Adipose tissue (tissue), 3 donors: ENCODE measurements at regions not wholly inside any gene's neighbourhood (a gene's known extent, or its start where the extent isn't known, plus 50 kb on each side); places are given as distances from the start of the nearest gene placed in this dataset.
"Not testable (repeated sequence)": the region's sequence is repeated elsewhere in the genome, so short reads cannot be mapped to it uniquely, and the experiment has no call there.

Experiments used
- H3K27ac ChIP-seq: one replicate; pipeline ENCODE4 v1.5.1; 2013; ENCODE audit warnings: low read depth, low read length
- WGBS, 3 donors: extraction: QIAGEN DNeasy Blood & Tissue Kit; methylation state at CpG; one replicate each; pipeline ENCODE4 v1.1.7; 2013; 5-methylcytosine and 5-hydroxymethylcytosine counted together
- donor health status: healthy with polysubstance abuse.
- donor health status: Bipolar disorder and iron deficiency.
- donor health status: healthy.

DNA sequence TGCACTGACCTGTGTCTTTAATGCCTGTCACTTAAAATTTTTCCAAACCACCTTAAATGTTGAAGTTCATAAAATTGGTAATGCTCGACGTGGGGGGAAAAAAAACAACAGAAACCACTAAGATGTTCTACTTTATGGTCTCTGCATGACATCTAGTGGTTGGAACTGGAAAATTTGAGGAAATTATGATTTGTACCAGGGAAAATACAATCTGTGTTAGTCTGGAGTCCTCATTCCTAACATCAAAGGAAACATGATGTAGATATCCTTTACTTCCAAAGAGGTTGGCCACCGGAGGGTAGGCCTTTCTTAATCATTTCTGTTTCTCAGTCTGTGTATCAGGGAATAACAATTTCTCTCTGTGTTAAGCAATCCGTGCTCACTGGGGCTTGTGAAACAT, 941.0 kb downstream of the LTN1 start:
- 16 to 18% (median 17%) methylated on average over 4 of the region's 4 CpGs for WGBS, 3 donors

DNA sequence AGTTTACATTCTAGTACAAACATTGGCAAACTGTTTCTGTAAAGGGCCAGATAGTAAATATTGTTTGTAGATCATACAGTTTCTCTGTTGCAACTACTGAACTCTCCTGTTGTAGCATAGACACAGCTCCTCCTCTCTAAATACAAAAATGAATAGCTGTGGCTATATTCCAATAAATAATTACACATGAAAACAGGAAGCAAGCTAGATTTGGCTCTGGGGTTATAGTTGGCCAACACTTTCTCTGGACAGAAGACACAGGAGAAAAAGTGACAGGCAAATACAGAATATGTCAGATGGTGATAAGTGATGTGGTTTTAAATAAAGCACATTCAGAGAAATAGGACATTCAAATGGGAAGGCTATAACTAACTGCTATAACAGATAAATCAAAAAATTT, 957.0 kb downstream of the LTN1 start:
- H3K27ac ChIP-seq = not testable (repeated sequence)

More for the DNA sequence above, 941.0 kb downstream of the LTN1 start:
- H3K27ac ChIP-seq = not testable (repeated sequence)

DNA sequence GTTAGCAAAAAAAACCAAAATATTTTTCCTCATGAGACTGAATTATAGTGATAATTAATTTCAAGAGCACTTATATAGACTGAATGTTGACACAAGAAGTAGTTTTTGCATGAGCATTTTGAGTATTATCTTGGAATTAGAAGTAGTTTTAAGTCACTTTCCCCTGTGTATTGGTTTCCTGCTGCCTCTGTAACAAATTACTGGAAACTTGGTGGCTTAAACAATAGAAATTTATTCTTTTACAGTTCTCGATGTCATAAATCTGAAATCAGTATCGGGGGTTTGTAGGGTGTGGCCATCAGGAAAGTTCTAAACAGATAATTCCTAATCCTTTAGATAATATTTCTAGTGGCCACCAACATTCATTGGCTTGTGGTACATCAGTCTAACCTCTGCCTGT, 957.8 kb downstream of the LTN1 start:
- not testable (repeated sequence) for H3K27ac ChIP-seq
- WGBS, 3 donors = 26 to 78% (median 57%) methylated on average over 2 of the region's 2 CpGs

DNA sequence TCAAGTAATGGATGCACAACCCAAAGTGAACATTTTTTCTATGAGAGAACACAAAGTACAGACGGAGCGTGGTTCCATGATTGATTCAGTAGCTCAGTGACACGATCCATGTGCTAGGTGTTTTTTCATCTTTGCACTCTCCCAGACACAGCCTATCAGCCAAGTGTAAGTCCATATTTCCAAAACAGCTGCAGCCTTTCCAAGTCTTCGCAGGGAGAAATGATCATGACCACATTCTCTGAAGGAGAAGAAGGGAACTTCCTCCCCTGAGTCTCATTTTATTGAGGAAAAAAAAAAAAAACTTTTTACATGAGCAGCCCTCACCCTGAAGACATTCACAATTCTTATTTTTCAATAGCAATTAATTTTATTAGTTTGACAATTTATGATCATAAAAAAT, 958.3 kb downstream of the LTN1 start:
- 46 to 80% (median 64%) methylated on average over 4 of the region's 4 CpGs for WGBS, 3 donors
- not testable (repeated sequence) for H3K27ac ChIP-seq

DNA sequence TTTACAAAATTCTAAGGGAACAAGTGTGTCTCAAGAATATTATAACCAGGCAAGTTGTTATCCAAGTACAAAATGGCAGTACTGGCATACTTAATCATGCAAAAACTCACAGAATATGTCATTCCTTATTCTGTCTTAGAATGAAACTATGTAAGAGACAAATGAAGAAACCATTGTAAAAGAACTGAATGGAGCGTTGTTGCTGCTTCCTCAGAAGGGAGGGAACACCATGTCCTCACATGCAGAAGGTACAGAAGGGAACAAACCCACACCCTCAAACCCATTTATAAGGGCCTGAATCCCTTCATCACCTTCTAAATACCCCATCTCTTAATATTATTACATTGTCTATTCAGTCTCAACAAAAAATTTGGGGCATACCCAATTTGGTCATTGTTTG, 960.0 kb downstream of the LTN1 start:
- not testable (repeated sequence) for H3K27ac ChIP-seq
- WGBS, 3 donors = 88 to 97% (median 93%) methylated on average over 1 of the region's 1 CpG

DNA sequence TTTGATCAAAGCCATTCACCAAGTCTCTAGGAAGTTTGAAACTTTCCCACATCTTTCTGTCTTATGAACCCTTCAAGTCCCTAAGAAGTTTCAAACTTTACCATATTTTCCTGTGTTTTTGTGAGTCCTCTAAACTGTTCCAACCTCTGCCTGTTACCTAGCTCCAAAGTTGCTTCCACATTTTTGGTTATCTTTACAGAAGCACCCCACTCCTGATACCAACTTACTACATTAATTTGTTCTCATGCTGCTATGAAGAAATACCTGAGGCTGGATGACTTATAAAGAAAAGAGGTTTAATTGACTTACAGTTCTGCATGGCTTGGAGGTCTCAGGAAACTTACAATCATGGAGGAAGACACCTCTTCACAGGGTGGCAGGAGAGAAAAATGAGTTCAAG, 961.6 kb downstream of the LTN1 start:
- H3K27ac ChIP-seq = not testable (repeated sequence)

DNA sequence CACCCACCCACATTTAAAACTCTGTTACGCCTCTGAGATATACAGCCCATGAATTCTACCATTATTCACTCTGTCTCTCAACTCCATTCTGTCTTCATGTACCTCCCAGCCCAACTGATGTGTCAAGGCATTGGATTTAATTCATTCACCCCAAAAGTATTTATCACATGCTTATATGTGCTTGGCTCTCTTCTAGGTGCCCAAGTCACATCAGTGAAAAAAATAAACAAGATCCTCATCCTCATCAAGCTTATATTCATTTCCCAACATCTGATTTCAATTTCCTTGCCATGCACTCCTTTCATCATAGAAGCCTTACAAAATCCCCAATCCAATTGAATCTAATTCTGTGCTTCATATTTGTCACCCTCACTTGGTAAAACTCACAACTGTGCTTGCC, 967.6 kb downstream of the LTN1 start:
- WGBS, 3 donors = 100% methylated on average over 1 of the region's 1 CpG
- H3K27ac ChIP-seq = no peak overlapping the region

DNA sequence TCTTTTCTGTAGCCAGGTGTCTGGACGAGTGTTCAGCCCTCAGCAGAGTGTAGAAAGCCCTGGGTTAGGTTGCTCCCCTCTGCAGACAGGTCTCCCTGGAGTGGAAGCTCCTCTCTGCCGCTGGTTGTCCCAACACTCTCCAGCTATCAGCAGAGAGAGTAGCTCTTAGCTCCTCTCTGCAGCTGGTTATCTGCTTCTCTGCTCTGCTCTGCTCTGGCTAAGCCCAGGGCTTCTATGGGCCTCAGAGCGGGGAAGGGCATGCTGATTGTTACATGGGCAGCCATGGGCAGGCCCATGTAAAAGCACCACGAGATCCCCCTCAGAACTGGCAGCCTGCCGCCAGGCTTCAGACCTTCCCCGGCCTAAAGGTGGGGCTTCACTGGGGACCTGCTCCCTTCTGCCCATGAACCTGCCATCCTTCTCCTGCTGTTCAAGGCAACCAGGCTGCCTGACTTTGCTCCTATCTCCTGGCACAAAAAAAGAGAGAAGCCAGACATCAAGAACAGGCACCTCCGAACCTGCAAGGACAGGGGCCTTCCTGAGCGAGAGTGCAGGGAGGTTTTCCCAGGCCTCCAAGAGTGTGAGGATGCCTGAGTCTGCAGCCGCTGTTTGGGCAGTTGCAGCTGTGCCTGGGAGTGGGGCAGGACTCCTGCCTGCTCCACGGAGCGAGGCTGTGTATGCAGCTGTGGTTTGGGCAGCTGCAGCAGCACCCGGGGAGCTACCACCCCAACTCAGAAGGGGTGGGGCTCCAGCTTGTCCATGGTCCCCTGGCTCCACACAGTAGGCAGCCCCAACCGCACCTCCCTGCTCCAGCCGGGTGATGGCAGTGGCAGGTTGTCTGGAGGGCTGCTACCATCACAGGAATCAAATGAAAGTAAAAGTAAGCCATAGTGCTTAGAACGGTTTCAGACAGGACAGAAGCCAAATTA, 973.7 kb downstream of the LTN1 start:
- WGBS, 3 donors = 76 to 86% (median 84%) methylated on average over 14 to 15 of the region's 15 CpGs
- H3K27ac ChIP-seq = no peak overlapping the region

DNA sequence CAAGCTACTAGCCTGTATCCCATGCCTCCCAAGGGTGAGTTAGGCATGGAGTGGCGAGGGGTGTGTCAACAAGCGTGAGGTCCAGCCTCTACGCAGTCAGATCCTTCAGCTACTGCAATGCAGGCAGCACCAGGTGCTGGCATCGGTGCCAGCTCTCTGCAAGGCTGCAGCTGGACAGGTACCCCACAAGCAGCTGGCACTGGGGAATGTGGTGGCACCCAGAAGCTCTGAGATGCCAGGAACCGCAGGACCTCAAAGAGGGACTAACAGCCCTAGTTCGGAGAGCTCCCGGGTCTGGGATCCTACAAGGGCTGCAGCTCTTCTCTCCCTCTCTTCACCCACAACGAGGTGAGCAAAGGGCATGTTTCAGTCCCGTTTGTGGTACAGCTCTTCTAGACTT, 974.5 kb downstream of the LTN1 start:
- WGBS, 3 donors = 88 to 95% (median 95%) methylated on average over 9 of the region's 9 CpGs
- H3K27ac ChIP-seq = no peak overlapping the region

DNA sequence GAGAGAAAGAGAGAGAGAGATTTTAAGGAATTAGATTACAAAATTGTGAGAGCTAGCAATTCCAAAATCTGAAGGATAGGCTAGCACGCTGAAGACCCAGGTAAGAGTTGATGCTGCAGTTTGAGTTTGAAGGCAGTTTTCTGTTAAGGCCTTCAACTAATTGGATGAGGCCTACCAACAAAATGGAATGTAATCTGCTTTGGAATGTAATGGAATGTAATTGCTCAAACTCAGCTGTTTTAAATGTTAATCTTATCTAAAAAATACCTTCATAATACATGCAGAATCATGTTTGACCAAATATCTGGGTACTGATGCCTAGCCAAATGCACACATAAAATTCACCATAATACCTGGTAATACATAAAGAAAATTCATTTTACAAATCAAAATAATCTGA, 976.1 kb downstream of the LTN1 start:
- 87 to 89% (median 89%) methylated on average over 1 of the region's 1 CpG for WGBS, 3 donors
- H3K27ac ChIP-seq = no peak overlapping the region

DNA sequence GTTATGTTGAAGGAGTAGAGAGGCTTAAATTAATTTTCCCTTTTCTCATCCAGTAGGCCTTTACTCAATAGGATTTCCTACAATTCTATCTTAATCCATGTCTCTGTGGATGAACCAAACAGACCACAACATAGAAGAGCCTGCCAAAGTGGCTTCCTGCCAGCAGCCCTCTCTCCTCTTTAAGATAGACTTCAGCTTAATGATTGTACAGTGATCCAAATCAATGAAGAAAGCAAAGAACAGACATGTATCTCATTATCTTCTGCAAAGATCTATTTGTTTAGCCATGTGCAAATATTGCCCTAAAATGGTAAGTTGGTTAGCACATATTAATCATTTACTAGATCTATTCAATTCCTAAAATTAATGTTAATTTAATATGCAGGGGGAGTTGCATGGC, 979.6 kb downstream of the LTN1 start:
- not testable (repeated sequence) for H3K27ac ChIP-seq

DNA sequence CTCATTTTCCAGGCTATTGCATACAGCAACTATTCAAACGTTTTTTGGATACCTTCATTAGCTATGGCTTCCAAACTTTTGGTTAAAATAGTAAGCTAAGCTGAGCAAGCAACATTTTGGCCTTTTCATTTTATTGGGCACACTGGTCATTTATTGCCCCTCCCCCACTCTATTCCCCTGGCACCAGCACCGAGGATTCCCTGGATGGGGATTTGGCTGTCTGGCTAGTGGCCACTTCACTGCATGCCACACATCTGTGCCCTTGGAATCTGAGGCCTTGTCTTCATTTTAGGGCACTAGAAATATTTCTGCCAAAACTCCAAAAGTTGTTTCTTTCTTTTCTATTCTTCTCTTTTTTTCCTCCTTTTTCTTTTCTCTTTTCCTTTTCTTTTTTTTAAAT, 980.7 kb downstream of the LTN1 start:
- 24 to 42% (median 29%) methylated on average over 1 to 2 of the region's 2 CpGs for WGBS, 3 donors
- not testable (repeated sequence) for H3K27ac ChIP-seq

DNA sequence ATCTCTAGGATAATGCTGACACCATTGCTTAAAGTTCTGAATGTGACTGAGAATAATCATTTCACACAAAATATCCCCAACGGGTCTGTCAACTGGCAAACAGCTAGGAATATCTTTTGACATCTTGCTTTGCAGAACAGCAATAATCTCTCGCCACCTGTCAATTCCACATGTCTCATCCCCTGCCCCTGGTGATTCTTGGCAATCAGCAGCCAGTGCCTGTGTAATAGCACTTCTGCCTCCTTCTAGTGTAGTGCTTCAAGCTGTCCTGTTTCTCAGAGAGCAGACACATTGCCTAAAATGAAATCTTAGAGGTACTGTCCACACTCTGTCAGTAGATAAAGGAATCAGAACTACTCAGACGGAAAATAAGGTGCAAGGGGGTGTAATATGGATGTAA, 984.4 kb downstream of the LTN1 start:
- not testable (repeated sequence) for H3K27ac ChIP-seq
- 50 to 83% (median 77%) methylated on average over 3 of the region's 3 CpGs for WGBS, 3 donors

DNA sequence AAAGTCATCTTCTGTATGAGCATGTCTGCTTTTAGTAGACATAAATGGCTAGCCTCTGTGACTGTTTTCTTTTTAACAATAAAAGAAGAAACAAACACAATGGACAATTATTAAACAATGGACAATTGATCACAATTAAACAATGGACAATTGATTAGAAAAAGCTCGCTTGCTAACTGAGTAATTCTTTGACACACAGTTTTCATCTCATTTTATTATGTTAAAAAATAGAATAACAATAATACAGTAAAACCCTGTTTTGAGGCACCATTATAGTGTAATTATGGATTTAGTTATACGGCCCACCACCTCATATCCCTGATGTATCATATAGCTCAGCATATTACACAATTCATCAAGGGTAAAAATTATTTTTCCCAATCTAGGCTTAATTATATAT, 989.0 kb downstream of the LTN1 start:
- H3K27ac ChIP-seq = not testable (repeated sequence)
- WGBS, 3 donors = 88 to 97% (median 92%) methylated on average over 2 of the region's 2 CpGs

DNA sequence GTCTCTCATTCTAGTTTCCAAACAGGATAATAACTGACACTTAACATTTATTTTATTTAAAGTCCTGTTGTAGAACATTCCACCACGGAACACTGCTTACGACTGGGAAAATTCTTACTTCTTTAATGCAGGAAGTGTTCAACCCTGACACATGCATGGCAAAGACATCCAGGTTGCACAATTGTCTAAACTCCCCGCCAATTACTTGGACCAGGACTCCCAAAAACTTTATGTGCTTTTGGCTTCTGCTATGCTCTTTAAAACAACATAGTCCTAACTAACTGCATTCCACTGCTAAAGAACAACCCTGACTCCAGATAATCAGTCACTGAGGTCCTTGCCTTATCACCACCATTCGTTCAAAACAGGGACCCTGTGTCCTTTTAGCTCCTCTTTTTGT, 995.8 kb downstream of the LTN1 start:
- 47 to 73% (median 60%) methylated on average over 4 of the region's 4 CpGs for WGBS, 3 donors
- not testable (repeated sequence) for H3K27ac ChIP-seq

DNA sequence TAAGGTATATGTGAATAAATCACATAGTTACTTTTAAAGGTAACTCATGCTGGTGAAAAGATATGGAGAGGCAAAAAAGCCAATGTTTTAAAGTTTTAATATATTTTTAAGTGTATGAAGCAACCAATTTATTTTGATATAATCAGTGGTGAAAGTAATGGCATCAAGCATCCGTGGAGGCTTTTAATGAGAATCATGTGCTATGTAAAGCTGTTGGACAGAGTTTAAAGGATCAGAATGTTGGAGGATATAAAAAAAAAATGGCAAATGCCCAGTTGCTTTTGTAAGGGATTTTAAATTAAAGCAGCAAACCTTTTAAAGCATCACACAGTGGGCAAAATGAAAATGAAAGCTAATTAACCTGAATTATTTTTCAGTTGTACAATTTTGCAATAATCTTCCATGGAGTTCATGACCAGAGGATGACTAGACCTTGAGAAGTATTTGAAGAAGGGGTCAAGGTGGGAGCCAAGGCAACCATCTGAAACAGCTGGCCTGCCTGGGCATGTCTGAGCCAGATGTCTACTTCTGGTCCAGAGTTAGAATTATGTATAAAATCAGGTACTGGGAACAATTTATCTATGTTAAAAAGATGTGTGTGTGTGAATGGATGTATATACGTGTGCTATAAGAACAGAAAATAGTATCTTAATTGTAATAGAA, 1007.9 kb downstream of the LTN1 start:
- WGBS, 3 donors = 63 to 70% (median 69%) methylated on average over 2 of the region's 2 CpGs
- not testable (repeated sequence) for H3K27ac ChIP-seq

DNA sequence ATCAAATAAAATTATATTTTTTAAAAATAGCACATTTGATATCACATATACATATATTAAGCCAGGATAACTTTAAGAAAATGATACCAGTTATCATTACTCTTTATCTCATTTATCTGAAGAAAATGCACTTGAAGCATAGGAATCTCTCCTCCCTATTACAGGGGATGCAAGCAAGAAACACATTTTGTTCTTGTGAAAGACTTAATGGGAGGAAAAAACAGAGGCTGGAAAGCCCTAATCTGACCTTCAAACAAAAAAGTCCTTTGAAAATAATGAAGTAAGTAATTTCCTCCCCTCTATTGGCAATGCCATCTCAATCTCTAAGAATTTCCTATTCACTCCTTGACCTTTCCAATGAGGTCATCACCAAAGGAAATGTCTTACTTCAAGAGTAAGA, 1012.6 kb upstream of the ADAMTS5 start:
- H3K27ac ChIP-seq = not testable (repeated sequence)

DNA sequence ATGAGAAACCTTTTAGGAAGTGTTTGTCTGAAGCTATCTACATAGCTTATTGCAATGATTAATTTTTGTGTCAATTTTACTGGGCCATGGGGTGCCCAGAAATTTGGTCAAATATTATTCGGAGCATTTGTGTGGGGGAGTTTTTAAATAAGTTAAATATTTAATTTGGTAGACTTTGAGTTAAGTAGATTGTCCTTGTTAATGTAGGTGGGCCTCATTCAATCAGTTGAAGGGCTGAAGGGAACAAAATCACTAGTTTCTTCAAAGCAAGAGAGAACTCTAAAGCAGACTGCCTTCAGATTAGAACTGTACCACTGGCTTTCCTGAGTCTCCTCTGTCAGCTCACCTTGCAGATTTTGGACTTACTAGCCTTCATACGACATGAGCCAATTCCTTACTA, 1008.6 kb upstream of the ADAMTS5 start:
- 87 to 96% (median 94%) methylated on average over 2 of the region's 2 CpGs for WGBS, 3 donors
- no peak overlapping the region for H3K27ac ChIP-seq

DNA sequence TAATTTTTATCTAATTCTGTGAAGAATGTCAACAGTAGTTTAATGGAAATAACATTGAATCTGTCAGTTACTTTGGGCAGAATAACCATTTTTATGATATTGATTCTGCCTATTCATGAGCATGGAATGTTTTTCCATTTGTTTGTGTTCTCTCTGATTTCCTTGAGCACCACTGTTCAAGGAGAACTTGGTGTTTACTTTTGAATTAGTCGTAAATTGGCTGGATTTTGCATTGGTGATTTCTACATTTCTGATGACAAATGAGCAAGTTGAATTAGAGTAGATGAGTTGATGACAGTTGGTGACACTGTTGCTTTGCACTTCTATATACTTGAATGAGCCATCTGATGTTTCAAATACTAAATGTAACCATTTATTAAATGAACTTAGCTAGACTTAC, 1007.3 kb upstream of the ADAMTS5 start:
- WGBS, 3 donors = 28 to 94% (median 94%) methylated on average over 1 of the region's 1 CpG
- H3K27ac ChIP-seq = not testable (repeated sequence)

DNA sequence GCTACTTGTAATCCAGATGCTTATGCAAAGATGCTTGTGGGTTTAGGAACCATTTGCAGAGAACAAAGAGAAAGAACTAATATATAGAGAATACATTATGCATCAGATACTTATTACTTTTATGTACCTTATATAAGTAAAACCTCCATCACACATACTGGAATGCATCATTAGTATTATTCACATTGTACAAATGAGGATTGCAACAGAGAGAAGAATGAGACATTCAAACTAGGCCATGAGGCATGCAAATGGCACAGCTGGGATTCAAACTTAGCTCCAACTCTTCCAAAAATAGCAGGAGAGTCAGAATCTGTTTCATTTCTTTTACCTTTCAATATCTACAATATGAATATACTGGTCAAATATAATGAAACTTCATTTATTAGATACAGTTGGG, 1001.4 kb upstream of the ADAMTS5 start:
- H3K27ac ChIP-seq = not testable (repeated sequence)
